ENCODE measurements at regions not wholly inside any gene's neighbourhood (a gene's known extent, or its start where the extent isn't known, plus 50 kb on each side); places are given as distances from the start of the nearest gene placed in this dataset.

GRCh38 chr2:216959433-216959832, 99.6 kb upstream of the TNP1 start:
- TF ChIP-seq CTCF (IDR thresholded peaks at IDR 0.05) = no peak
- TF ChIP-seq POLR2A (IDR thresholded peaks at IDR 0.05) = no peak
